Left colon (tissue), 2 donors: ENCODE measurements at regions not wholly inside any gene's neighbourhood (a gene's known extent, or its start where the extent isn't known, plus 50 kb on each side); places are given as distances from the start of the nearest gene placed in this dataset.

Source experiments
- ATAC-seq: fragments of 200-7000 bp; cut with Tn5 transposase; one replicate; pipeline ENCODE4 v1.9.1; 2020; ENCODE audit warnings: mild to moderate bottlenecking, moderate library complexity
- DNase-seq, 2 donors: peaks; one replicate each; pipeline ENCODE4 v3.0.0-alpha.2; 2020
- intact Hi-C, 2 donors: fragments of 100-400 bp; cut with DNase I in 1 of 2; cut with micrococcal nuclease in 1 of 2; formaldehyde crosslinking; loops; one replicate each; pipeline versions ENCODE4 v1.11.2 to v1.14.0; 2022; cut with DNase I, micrococcal nuclease
- donor health status: DM: no; HTN: no; CAD: no.
- donor health status: DM: yes; HTN: yes; CAD: no.

GRCh38 chr14:101110729-101111619 is 207.5 kb upstream of the RTL1 start:
- intact Hi-C loops = no loop called here
- no peak for ATAC-seq
- no peak for DNase-seq

GRCh38 chr14:101111620-101112290 is 208.2 kb upstream of the RTL1 start:
- ATAC-seq = no peak
- DNase-seq = no peak
- intact Hi-C loops = no loop called here

- intact Hi-C loops = no loop called here
- ATAC-seq (no peak), DNase-seq (peak in 1 of 2 donors; percentile 17)
Observed at GRCh38 chr14:101112351-101113107, 209.0 kb upstream of the RTL1 start.

GRCh38 chr14:101113108-101113612 is 209.6 kb upstream of the RTL1 start:
- intact Hi-C loops = no loop called here
- ATAC-seq = no peak
- DNase-seq = peak in 1 of 2 donors; percentile 11

- intact Hi-C loops = no loop called here
- ATAC-seq = no peak
Observed at GRCh38 chr14:101113835-101114725, 210.6 kb upstream of the RTL1 start.

GRCh38 chr14:101114726-101115515 is 211.4 kb upstream of the RTL1 start:
- intact Hi-C loops = no loop called here
- ATAC-seq (no peak), DNase-seq (no peak)

More at GRCh38 chr14:101113835-101114725, 210.6 kb upstream of the RTL1 start:
- DNase-seq = no peak

- ATAC-seq (no peak), DNase-seq (no peak)
- intact Hi-C loops = no loop called here
Observed at GRCh38 chr14:101115652-101116051, 212.1 kb upstream of the RTL1 start.

GRCh38 chr14:101116065-101116464 is 212.5 kb upstream of the RTL1 start:
- DNase-seq (no peak), ATAC-seq (no peak)
- intact Hi-C loops = no loop called here

GRCh38 chr14:101116486-101117130 is 213.1 kb upstream of the RTL1 start:
- ATAC-seq (no peak), DNase-seq (no peak)
- intact Hi-C loops = no loop called here

- DNase-seq (no peak), ATAC-seq (no peak)
- intact Hi-C loops = no loop called here
Observed at GRCh38 chr14:101117543-101117942, 214.0 kb upstream of the RTL1 start.

GRCh38 chr14:101118233-101118632 is 214.7 kb upstream of the RTL1 start:
- no peak for DNase-seq

GRCh38 chr14:101118746-101119591 is 215.4 kb upstream of the RTL1 start:
- intact Hi-C loops = no loop called here
- ATAC-seq (no peak), DNase-seq (peak in 1 of 2 donors; percentile 7)

More at GRCh38 chr14:101118233-101118632, 214.7 kb upstream of the RTL1 start:
- intact Hi-C loops = no loop called here
- ATAC-seq = no peak

GRCh38 chr14:101119830-101120571 is 216.5 kb upstream of the RTL1 start:
- no peak for ATAC-seq
- DNase-seq = peak in 1 of 2 donors; percentile 10
- intact Hi-C loops = no loop called here

GRCh38 chr14:101120641-101121507 is 217.4 kb upstream of the RTL1 start:
- DNase-seq (peak in 1 of 2 donors; percentile 30), ATAC-seq (no peak)
- intact Hi-C loops = no loop called here
